ENCODE measurements at regions not wholly inside any gene's neighbourhood (a gene's known extent, or its start where the extent isn't known, plus 50 kb on each side); places are given as distances from the start of the nearest gene placed in this dataset.

- Histone ChIP-seq H3K9me3 (no peaks in the 10 kb centered on the region), H3K36me3 (no peaks in the 10 kb centered on the region), H3K27me3 (replicated peaks; ENCODE audit: insufficient read depth) (no peaks in the 10 kb centered on the region), H3K4me3 (no peak overlapping the region), H3K4me1 (replicated peaks) (no peaks in the 10 kb centered on the region), H3K27ac (no peak overlapping the region)
- WGBS: 85% methylated on average over 2 of the region's 2 CpGs
- intact Hi-C loops (cut with DNase I): no loop called here
- TF ChIP-seq POLR2AphosphoS5 (IDR thresholded peaks at IDR 0.05) (no peak), POLR2A (IDR thresholded peaks at IDR 0.05) (no peak), CTCF (IDR thresholded peaks at IDR 0.05) (no peak)
- DNase-seq (ENCODE audit: low spot score): no peak
Observed at GRCh38 chr5:106418196-106418595, 1252.5 kb downstream of the EFNA5 start.

- no peaks in the 10 kb centered on the region for H3K4me1 ChIP-seq (replicated peaks)
- WGBS: 91% methylated on average over 6 of the region's 6 CpGs
- H3K36me3 ChIP-seq: no peaks in the 10 kb centered on the region
- no peak for TF ChIP-seq CTCF (IDR thresholded peaks at IDR 0.05)
- TF ChIP-seq POLR2AphosphoS5 (IDR thresholded peaks at IDR 0.05): no peak
- TF ChIP-seq POLR2A (IDR thresholded peaks at IDR 0.05): no peak
- no peak for DNase-seq (ENCODE audit: low spot score)
- no peaks in the 10 kb centered on the region for H3K27me3 ChIP-seq (replicated peaks; ENCODE audit: insufficient read depth)
- intact Hi-C loops (cut with DNase I): no loop called here
- H3K4me3 ChIP-seq: no peak overlapping the region
- H3K9me3 ChIP-seq: no peaks in the 10 kb centered on the region
- no peak overlapping the region for H3K27ac ChIP-seq
Observed at GRCh38 chr5:106417566-106417965, 1253.2 kb downstream of the EFNA5 start.

- WGBS: 91% methylated on average over 22 of the region's 22 CpGs
- intact Hi-C loops (cut with DNase I): no loop called here
- Histone ChIP-seq H3K4me3 (no peak overlapping the region), H3K9me3 (no peaks in the 10 kb centered on the region), H3K36me3 (no peaks in the 10 kb centered on the region), H3K27ac (no peak overlapping the region), H3K4me1 (replicated peaks) (no peaks in the 10 kb centered on the region), H3K27me3 (replicated peaks; ENCODE audit: insufficient read depth) (no peaks in the 10 kb centered on the region)
- no peak for DNase-seq (ENCODE audit: low spot score)
- TF ChIP-seq POLR2A (IDR thresholded peaks at IDR 0.05): no peak
- TF ChIP-seq CTCF (IDR thresholded peaks at IDR 0.05): no peak
- TF ChIP-seq POLR2AphosphoS5 (IDR thresholded peaks at IDR 0.05): no peak
Observed at GRCh38 chr5:106417163-106417562, 1253.6 kb downstream of the EFNA5 start.

GRCh38 chr5:106415541-106415940 is 1255.2 kb downstream of the EFNA5 start:
- DNase-seq (ENCODE audit: low spot score): no peak
- Histone ChIP-seq H3K4me3 (no peak overlapping the region), H3K9me3 (no peaks in the 10 kb centered on the region), H3K27me3 (replicated peaks; ENCODE audit: insufficient read depth) (no peaks in the 10 kb centered on the region), H3K4me1 (replicated peaks) (no peaks in the 10 kb centered on the region), H3K27ac (no peak overlapping the region), H3K36me3 (no peaks in the 10 kb centered on the region)
- intact Hi-C loops (cut with DNase I): no loop called here
- no peak for TF ChIP-seq POLR2AphosphoS5 (IDR thresholded peaks at IDR 0.05)
- TF ChIP-seq CTCF (IDR thresholded peaks at IDR 0.05): no peak
- TF ChIP-seq POLR2A (IDR thresholded peaks at IDR 0.05): no peak
- 40% methylated on average over 4 of the region's 4 CpGs for WGBS

GRCh38 chr5:106414342-106414741 is 1256.4 kb downstream of the EFNA5 start:
- no peak for TF ChIP-seq POLR2AphosphoS5 (IDR thresholded peaks at IDR 0.05)
- no peak for TF ChIP-seq CTCF (IDR thresholded peaks at IDR 0.05)
- no peak for TF ChIP-seq POLR2A (IDR thresholded peaks at IDR 0.05)
- DNase-seq (ENCODE audit: low spot score): no peak
- intact Hi-C loops (cut with DNase I): no loop called here
- no peaks in the 10 kb centered on the region for H3K9me3 ChIP-seq
- no peaks in the 10 kb centered on the region for H3K36me3 ChIP-seq
- no peak overlapping the region for H3K27ac ChIP-seq
- 92% methylated on average over 2 of the region's 2 CpGs for WGBS
- H3K27me3 ChIP-seq (replicated peaks; ENCODE audit: insufficient read depth): no peaks in the 10 kb centered on the region
- H3K4me1 ChIP-seq (replicated peaks): no peaks in the 10 kb centered on the region
- no peak overlapping the region for H3K4me3 ChIP-seq
